Karpas-422 (cell line): ENCODE measurements at regions not wholly inside any gene's neighbourhood (a gene's known extent, or its start where the extent isn't known, plus 50 kb on each side); places are given as distances from the start of the nearest gene placed in this dataset.
A peak's percentile ranks its signal among the peaks of the same experiment; 100 is the strongest.

Source experiments
- DNase-seq: peaks from one replicate; pipeline ENCODE4 v3.0.0-alpha.2; 2015
- H2AFZ ChIP-seq: fragments of 200-600 bp; sonication (generic); 2 replicates; pipeline ENCODE4 v1.6.1; 2014; ENCODE audit warnings: antibody characterized with exemption, low read length, mixed read lengths
- H3K27ac ChIP-seq: fragments of 200-600 bp; sonication (generic); 2 replicates; pipeline ENCODE4 v1.5.1; 2014; ENCODE audit warnings: mild to moderate bottlenecking, low read length, moderate library complexity
- H3K27me3 ChIP-seq: fragments of 200-600 bp; sonication (generic); 2 replicates; pipeline ENCODE4 v1.6.1; 2014; ENCODE audit warnings: low read length, mixed read lengths
- H3K36me3 ChIP-seq: fragments of 200-600 bp; sonication (generic); 2 replicates; pipeline ENCODE4 v1.6.1; 2014; ENCODE audit warnings: low read length, mixed read lengths; ENCODE audit not compliant: insufficient read depth
- H3K4me1 ChIP-seq: fragments of 200-600 bp; sonication (generic); 2 replicates; pipeline ENCODE4 v1.6.1; 2014; ENCODE audit warnings: mild to moderate bottlenecking, low read length, mixed read lengths
- H3K4me2 ChIP-seq: fragments of 200-600 bp; sonication (generic); 2 replicates; pipeline ENCODE4 v1.6.1; 2014; ENCODE audit warnings: low read length, low read depth, mild to moderate bottlenecking; ENCODE audit not compliant: poor library complexity, severe bottlenecking
- H3K4me3 ChIP-seq: fragments of 200-600 bp; sonication (generic); 2 replicates; pipeline ENCODE4 v1.5.1; 2014; ENCODE audit warnings: mild to moderate bottlenecking, antibody characterized with exemption, low read length, mixed read lengths
- H3K79me2 ChIP-seq: fragments of 200-600 bp; sonication (generic); 2 replicates; pipeline ENCODE4 v1.6.1; 2014; ENCODE audit warnings: mild to moderate bottlenecking, low read length, mixed read lengths
- H3K9ac ChIP-seq: fragments of 200-600 bp; sonication (generic); 2 replicates; pipeline ENCODE4 v1.6.0; 2014; ENCODE audit warnings: low read length
- H3K9me2 ChIP-seq: fragments of 200-600 bp; sonication (generic), shearing (Covaris generic); replicated peaks from 2 replicates; pipeline ENCODE4 v1.6.0; 2014; ENCODE audit warnings: mild to moderate bottlenecking, low read length, moderate library complexity; ENCODE audit not compliant: insufficient read depth
- H3K9me3 ChIP-seq: fragments of 300-700, 200-600 bp; sonication (generic); 2 replicates; pipeline ENCODE4 v1.6.1; 2014; ENCODE audit warnings: low read length, mixed read lengths
- H4K20me1 ChIP-seq: fragments of 200-600 bp; sonication (generic); 2 replicates; pipeline ENCODE4 v1.6.1; 2014; ENCODE audit warnings: mild to moderate bottlenecking, antibody characterized with exemption, low read length, low read depth; ENCODE audit not compliant: insufficient read depth

DNA sequence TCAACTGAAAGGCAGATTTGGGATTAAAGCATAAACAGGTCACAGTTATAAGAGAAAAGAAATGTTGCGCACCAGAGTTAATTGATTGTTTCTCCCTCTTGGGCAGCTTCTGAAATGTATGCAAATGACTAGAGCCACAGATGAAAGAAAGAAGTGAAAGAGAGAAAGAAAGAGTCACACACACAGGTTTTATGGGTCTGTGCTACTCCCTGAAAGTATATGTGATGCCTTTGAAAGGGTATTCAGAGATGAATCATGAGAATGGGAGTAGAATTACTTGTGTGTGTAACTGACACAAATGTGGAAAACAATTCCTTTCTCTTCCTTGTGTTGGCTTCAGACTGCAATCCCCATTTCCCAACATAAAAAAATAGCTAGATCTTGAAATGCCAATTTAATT, 196.9 kb downstream of the FOXA2 start:
- Histone ChIP-seq H3K27me3 (no peaks in the 10 kb centered on the region), H3K4me2 (no peak overlapping the region), H3K36me3 (no peaks in the 10 kb centered on the region), H3K4me1 (peaks cover 4% of the 10 kb centered on the region), H4K20me1 (no peaks in the 10 kb centered on the region), H3K27ac (no peak overlapping the region), H3K9me3 (no peaks in the 10 kb centered on the region), H3K9ac (no peak overlapping the region), H3K9me2 (no peaks in the 10 kb centered on the region), H2AFZ (no peak overlapping the region), H3K4me3 (no peak overlapping the region), H3K79me2 (no peaks in the 10 kb centered on the region)
- DNase-seq = no peak

DNA sequence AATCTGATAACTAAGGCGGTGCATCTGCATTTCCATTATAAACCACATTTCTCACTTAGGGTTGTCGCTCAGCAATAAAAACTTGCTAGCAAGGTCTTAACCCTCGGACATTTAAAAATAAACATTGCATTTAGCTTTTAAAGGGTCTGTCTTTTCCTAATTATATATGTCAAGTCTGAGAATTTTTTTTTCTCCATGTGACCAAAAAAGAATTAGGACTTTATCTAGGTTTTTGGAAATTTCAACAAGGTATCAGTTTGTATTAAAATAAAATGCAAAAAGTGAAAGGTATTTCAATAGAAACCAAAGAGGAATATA, 198.1 kb downstream of the FOXA2 start:
- no peak overlapping the region for H3K9ac ChIP-seq
- no peak for DNase-seq
- no peak overlapping the region for H3K4me3 ChIP-seq
- peaks cover 8% of the 10 kb centered on the region for H3K4me1 ChIP-seq
- no peak overlapping the region for H3K27ac ChIP-seq
- no peaks in the 10 kb centered on the region for H4K20me1 ChIP-seq
- H2AFZ ChIP-seq = no peak overlapping the region
- H3K9me3 ChIP-seq = no peaks in the 10 kb centered on the region
- H3K4me2 ChIP-seq = no peak overlapping the region
- no peaks in the 10 kb centered on the region for H3K27me3 ChIP-seq
- no peaks in the 10 kb centered on the region for H3K36me3 ChIP-seq
- H3K9me2 ChIP-seq = no peaks in the 10 kb centered on the region
- no peaks in the 10 kb centered on the region for H3K79me2 ChIP-seq

DNA sequence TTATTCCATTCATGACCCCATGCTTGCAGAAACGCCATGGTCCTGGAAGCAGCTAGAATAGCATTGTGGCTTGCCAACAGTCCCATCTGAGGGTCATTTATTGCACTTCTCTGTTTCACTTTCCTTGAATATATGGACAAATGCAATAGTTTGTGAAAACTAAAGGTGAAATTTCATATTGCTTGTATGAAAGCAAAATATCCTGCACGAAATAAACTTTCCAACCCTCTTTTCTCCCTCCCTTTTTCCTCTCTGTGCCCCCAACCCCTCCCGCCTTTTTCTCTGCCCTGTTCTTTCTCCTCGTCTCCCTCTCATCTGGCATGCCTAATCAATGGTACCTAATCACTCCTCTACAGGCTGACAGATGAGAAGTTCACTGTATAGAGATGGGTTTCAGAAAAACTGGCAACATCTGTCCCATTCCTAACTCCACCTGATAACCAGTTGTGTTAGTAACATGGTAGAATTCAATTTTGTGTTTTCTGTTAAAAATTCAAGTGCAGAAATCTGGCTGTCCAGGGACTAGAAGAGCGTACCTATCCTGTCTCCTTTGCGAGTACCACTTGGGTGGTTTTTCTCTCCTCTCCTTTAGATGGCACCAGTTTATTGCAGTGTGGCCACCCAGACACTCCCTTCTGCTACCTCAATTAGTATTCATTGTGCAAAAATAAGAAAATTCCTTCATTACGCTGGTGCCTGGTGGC, 198.6 kb downstream of the FOXA2 start:
- peak; percentile 46 for DNase-seq
- H3K9me2 ChIP-seq = no peaks in the 10 kb centered on the region
- no peak overlapping the region for H3K9ac ChIP-seq
- no peaks in the 10 kb centered on the region for H3K27me3 ChIP-seq
- no peak overlapping the region for H2AFZ ChIP-seq
- H3K79me2 ChIP-seq = no peaks in the 10 kb centered on the region
- no peak overlapping the region for H3K4me3 ChIP-seq
- peaks cover 8% of the 10 kb centered on the region for H3K4me1 ChIP-seq
- H4K20me1 ChIP-seq = no peaks in the 10 kb centered on the region
- no peak overlapping the region for H3K4me2 ChIP-seq
- H3K9me3 ChIP-seq = no peaks in the 10 kb centered on the region
- H3K36me3 ChIP-seq = no peaks in the 10 kb centered on the region
- H3K27ac ChIP-seq = no peak overlapping the region

DNA sequence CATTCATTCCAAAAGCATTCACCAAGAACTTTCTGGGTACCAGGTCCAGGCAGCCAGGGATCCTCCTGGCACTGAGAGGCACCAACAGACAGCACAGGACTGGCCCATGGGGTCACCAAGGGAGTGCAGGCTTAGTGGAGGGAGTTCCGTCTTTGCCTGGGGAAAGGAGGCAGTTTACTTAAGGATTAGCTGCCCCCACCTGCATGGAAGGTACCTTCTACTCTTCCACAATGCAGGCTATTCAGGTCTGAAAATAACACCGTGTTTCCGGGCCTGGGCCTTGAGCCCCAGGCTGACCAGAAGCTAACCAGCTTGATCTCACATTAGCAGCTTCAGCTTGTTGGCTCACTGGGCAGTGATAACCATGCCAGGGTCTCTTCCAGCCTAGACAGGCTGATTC, 199.4 kb downstream of the FOXA2 start:
- Histone ChIP-seq H3K27me3 (no peaks in the 10 kb centered on the region), H2AFZ (no peak overlapping the region), H3K4me3 (no peak overlapping the region), H3K9me3 (no peaks in the 10 kb centered on the region), H3K27ac (no peak overlapping the region), H3K4me2 (no peak overlapping the region), H3K4me1 (peaks cover 8% of the 10 kb centered on the region), H3K9me2 (no peaks in the 10 kb centered on the region), H4K20me1 (no peaks in the 10 kb centered on the region), H3K9ac (no peak overlapping the region), H3K79me2 (no peaks in the 10 kb centered on the region), H3K36me3 (no peaks in the 10 kb centered on the region)
- DNase-seq = no peak

DNA sequence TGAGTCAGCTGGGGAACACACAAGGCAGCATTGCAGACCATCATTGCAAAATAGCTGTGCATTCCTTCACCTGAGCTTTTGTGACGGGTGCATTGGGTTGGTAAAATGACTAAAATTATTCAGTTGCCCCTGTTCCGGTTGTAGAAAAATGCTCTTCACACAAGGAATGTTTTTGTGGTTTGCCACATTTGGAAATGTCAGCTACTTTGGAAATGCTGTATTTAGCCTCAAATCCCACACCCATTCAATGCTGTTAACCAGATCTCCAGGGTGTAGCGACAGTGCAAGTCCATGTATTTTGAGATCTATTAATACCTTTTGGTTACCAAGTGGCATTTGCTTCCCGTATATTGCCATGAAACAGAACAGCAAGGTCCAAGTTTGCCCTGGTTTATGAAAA, 201.2 kb downstream of the FOXA2 start:
- no peaks in the 10 kb centered on the region for H3K79me2 ChIP-seq
- no peak for DNase-seq
- no peaks in the 10 kb centered on the region for H4K20me1 ChIP-seq
- no peak overlapping the region for H3K4me3 ChIP-seq
- H3K27ac ChIP-seq = no peak overlapping the region
- H3K9me3 ChIP-seq = no peaks in the 10 kb centered on the region
- no peaks in the 10 kb centered on the region for H3K27me3 ChIP-seq
- H3K4me2 ChIP-seq = no peak overlapping the region
- H3K36me3 ChIP-seq = no peaks in the 10 kb centered on the region
- H2AFZ ChIP-seq = no peak overlapping the region
- no peak overlapping the region for H3K9ac ChIP-seq
- no peaks in the 10 kb centered on the region for H3K9me2 ChIP-seq
- H3K4me1 ChIP-seq = peaks cover 8% of the 10 kb centered on the region

DNA sequence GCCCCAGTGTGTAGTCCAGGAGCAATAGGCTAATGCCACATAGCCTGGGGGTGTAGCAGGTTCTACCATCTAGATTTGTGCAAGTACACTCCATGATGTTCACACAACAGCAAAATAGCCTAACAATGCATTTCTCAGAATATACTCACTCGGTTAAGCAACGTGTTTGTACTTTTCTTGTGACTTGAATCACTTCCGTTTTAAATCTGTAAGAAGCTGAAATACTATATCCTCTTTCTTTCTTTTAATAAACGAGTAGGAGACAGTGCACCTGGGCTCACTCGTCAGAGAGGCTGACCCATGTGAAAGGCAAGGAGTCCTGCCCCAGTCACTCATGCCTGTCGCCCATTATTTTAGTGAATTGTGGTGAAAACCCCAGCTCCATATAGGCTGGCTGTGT, 201.6 kb downstream of the FOXA2 start:
- Histone ChIP-seq H2AFZ (no peak overlapping the region), H3K4me3 (no peak overlapping the region), H3K9me2 (no peaks in the 10 kb centered on the region), H3K79me2 (no peaks in the 10 kb centered on the region), H3K4me2 (no peak overlapping the region), H4K20me1 (no peaks in the 10 kb centered on the region), H3K27ac (no peak overlapping the region), H3K36me3 (no peaks in the 10 kb centered on the region), H3K9me3 (no peaks in the 10 kb centered on the region), H3K9ac (no peak overlapping the region), H3K27me3 (no peaks in the 10 kb centered on the region), H3K4me1 (peaks cover 8% of the 10 kb centered on the region)
- DNase-seq = no peak

DNA sequence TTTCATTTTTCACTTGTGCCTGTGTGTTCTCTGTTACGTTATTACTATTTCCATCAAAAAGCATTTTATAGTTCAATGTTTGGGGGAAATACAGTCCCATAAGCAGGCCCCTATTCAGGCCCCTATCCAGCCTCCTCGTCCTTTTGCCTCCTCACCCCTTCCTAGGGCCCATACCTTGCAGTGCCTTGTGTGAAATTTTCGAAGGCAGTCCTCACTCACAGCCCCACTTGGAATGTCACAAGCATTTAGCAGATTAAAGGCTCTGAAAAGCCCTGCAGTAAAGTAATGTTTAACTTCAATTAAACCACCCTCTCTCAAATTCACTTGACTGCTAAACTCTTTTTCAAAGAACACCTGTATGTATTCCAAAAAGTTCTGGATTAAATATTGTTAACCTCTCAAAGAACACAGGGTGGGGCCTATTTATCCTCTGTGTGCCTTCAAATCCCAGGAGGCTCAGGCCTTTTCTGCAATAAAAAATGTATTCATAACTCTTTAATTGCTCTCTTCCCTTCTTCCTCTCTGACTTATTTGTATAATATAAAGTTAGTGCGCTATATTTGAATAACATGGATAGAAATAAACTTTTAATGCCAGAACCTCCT, 202.5 kb downstream of the FOXA2 start:
- Histone ChIP-seq H3K79me2 (no peaks in the 10 kb centered on the region), H3K4me1 (peaks cover 8% of the 10 kb centered on the region), H3K27me3 (no peaks in the 10 kb centered on the region), H2AFZ (no peak overlapping the region), H4K20me1 (no peaks in the 10 kb centered on the region), H3K4me2 (no peak overlapping the region), H3K9ac (no peak overlapping the region), H3K36me3 (no peaks in the 10 kb centered on the region), H3K27ac (no peak overlapping the region), H3K4me3 (no peak overlapping the region), H3K9me2 (no peaks in the 10 kb centered on the region), H3K9me3 (no peaks in the 10 kb centered on the region)
- no peak for DNase-seq

DNA sequence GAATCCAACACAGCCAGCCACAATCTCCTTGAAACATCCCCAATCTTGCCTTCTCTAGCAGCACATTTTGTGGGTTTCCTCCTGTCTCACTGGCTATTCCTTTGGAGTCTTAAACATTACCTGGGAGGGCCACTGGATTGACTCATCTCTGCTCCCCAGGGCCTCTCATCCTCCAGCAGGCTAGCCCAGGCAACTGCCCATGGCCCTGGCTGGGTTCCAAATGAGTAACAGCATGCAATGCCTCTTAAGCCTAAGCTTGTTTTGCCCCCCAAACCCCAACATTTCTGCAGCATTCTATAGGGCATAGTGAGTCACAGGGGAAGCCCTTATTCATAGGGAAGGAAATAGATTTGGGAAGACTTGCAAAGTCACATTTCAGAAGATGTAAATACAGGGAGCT, 204.9 kb downstream of the FOXA2 start:
- peaks cover 8% of the 10 kb centered on the region for H3K4me1 ChIP-seq
- no peaks in the 10 kb centered on the region for H3K27me3 ChIP-seq
- no peaks in the 10 kb centered on the region for H4K20me1 ChIP-seq
- no peak overlapping the region for H2AFZ ChIP-seq
- no peaks in the 10 kb centered on the region for H3K9me2 ChIP-seq
- H3K27ac ChIP-seq = no peak overlapping the region
- no peak overlapping the region for H3K4me2 ChIP-seq
- no peaks in the 10 kb centered on the region for H3K79me2 ChIP-seq
- no peak overlapping the region for H3K9ac ChIP-seq
- DNase-seq = no peak
- no peaks in the 10 kb centered on the region for H3K9me3 ChIP-seq
- no peak overlapping the region for H3K4me3 ChIP-seq
- H3K36me3 ChIP-seq = no peaks in the 10 kb centered on the region
